Stimulated activated naive CD8-positive, alpha-beta T cell treated with anti-CD3 and anti-CD28 coated beads, Interleukin-15, amount 100 ng/mL, for 72 hours (primary cell): ENCODE measurements at regions not wholly inside any gene's neighbourhood (a gene's known extent, or its start where the extent isn't known, plus 50 kb on each side); places are given as distances from the start of the nearest gene placed in this dataset.

Experiments
- ATAC-seq: fragments of 150-1000 bp; cut with Tn5 transposase; 2 replicates; pipeline ENCODE4 v1.10.0; 2021; ENCODE audit warnings: mild to moderate bottlenecking, moderate library complexity
- DNase-seq, 2 donors: peaks; one replicate each; pipeline ENCODE4 v3.0.0; 2021 to 2022
- H3K27ac Mint-ChIP-seq, 2 donors: one replicate each; pipeline ENCODE4 v1.8.0; 2022; ENCODE audit warnings: mild to moderate bottlenecking in 2 of 2, mixed read lengths in 2 of 2, moderate library complexity in 2 of 2
- H3K27me3 Mint-ChIP-seq: one replicate; pipeline ENCODE4 v1.8.0; 2022; ENCODE audit warnings: mixed read lengths
- H3K4me1 Mint-ChIP-seq: one replicate; pipeline ENCODE4 v1.8.0; 2022; ENCODE audit warnings: mild to moderate bottlenecking, mixed read lengths
- H3K4me3 Mint-ChIP-seq, 2 donors: one replicate each; pipeline ENCODE4 v1.8.0; 2022; ENCODE audit warnings: mild to moderate bottlenecking in 2 of 2, mixed read lengths in 2 of 2, moderate library complexity in 1 of 2
- H3K9me3 Mint-ChIP-seq, 2 donors: one replicate each; pipeline ENCODE4 v1.8.0; 2022; ENCODE audit warnings: mixed read lengths in 2 of 2

DNA sequence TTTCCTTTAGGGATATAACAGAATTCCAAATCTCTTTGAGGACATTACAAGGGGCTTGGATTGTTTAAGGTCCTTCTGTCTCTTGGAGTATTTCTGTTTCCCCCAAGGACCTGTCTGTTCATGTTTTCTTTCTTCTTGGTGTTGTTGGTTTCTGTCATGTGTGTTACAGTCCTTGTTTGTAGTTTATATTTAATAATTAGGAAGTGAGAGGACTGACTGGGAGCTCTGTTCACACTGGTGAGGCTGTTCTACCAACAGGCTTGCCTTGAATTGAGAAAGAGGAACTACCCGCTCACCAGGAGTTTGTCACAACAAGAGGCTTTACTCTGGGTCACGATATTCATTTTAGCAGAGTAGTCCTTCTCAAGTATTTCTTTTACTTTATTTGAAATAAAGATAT, 119.2 kb upstream of the SV2C start:
- H3K4me1 Mint-ChIP-seq: no peaks in the 10 kb centered on the region
- peaks cover 7 to 19% of the 10 kb centered on the region in 2 donors for H3K9me3 Mint-ChIP-seq
- DNase-seq (no peak), ATAC-seq (no peak)
- H3K27me3 Mint-ChIP-seq: peaks cover 15% of the 10 kb centered on the region
- no peak overlapping the region for H3K4me3 Mint-ChIP-seq
- no peak overlapping the region for H3K27ac Mint-ChIP-seq

DNA sequence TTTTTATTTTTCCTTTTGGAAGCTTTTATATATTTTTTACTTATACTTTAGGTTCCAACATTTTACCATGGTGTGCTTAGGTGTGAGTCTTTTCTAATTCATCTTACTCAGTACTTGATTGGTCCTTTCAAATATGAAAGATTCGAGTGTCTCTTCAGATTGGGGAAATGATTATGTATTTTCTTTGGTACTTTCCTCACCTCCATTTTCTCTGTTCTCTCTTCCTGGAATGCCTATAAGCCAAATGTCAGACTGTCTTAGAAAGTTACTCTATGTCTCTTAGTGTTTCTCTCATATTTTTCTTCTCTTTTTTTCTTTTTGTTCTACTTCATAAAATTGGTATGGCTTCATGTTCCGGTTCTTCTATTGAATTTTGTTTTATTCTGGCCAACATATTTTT, 119.6 kb upstream of the SV2C start:
- H3K27me3 Mint-ChIP-seq: peaks cover 18% of the 10 kb centered on the region
- ATAC-seq: no peak
- H3K27ac Mint-ChIP-seq: no peak overlapping the region
- H3K4me1 Mint-ChIP-seq: no peaks in the 10 kb centered on the region
- H3K9me3 Mint-ChIP-seq: peaks cover 5 to 18% of the 10 kb centered on the region in 2 donors
- no peak for DNase-seq
- no peak overlapping the region for H3K4me3 Mint-ChIP-seq

DNA sequence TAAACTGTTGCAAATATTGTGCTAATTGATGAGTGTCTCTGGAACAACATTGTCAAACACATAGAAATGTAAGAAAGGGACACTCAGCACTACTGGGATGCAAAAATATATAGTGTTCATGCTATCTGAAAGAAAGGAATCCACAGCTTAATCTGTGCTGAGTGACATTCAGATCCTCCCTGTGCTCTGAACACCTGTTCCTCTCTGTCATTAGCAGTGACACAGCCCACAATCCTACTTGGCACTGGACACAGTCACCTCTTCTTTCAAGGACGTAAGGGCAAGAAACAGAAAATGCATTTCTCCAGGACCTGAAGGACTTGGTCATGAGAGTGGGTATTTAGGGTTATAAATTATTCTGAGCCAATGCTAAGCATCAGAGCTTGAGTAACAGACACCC, 121.4 kb upstream of the SV2C start:
- ATAC-seq (no peak), DNase-seq (no peak)
- H3K9me3 Mint-ChIP-seq: peaks cover 6 to 10% of the 10 kb centered on the region in 2 donors
- H3K4me3 Mint-ChIP-seq: no peak overlapping the region
- peaks cover 23% of the 10 kb centered on the region for H3K27me3 Mint-ChIP-seq
- no peak overlapping the region for H3K27ac Mint-ChIP-seq
- no peaks in the 10 kb centered on the region for H3K4me1 Mint-ChIP-seq

DNA sequence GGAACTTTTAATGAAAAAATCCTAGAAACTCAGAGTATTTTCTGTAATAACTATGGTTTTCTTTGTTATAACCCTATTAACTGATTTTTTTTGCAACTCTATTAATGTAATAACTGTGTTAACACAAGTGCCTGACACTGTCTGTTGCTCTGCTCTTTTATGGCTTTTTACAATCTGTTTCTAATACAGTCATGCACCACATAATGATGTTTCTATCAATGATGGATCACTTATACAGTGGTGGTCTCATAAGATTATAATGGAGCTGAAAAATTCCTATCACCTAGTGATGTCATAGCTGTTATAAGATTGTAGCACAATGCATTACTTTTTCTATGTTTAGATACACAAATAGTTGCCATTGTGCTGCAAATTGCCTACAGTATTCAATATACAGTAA, 123.1 kb upstream of the SV2C start:
- H3K27ac Mint-ChIP-seq: no peak overlapping the region
- DNase-seq: no peak
- no peak for ATAC-seq
- no peaks in the 10 kb centered on the region for H3K4me1 Mint-ChIP-seq
- H3K9me3 Mint-ChIP-seq: peaks cover 6 to 7% of the 10 kb centered on the region in 2 donors
- H3K4me3 Mint-ChIP-seq: no peak overlapping the region
- H3K27me3 Mint-ChIP-seq: peaks cover 23% of the 10 kb centered on the region

DNA sequence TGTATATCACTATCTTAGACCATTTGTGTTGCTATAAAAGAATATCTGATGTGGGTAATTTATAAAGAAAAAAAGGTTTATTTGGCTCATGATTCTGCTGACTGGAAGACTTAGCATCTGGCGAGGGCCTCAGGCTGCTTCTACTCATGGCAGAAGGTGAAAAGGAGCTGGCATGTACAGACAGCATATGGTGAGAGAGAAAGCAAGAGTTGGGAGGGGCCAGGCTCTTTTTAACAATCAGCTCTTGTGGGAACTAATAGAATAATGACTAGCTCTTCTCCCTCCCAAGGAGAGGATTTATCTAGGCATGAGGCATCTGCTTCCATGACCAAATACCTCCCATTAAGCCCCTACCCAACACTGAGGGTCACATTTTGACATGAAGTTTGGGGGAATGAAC, 130.2 kb upstream of the SV2C start:
- Mint-ChIP-seq H3K27me3 (peaks cover 11% of the 10 kb centered on the region), H3K27ac (no peak overlapping the region), H3K4me1 (no peaks in the 10 kb centered on the region), H3K9me3 (peaks cover 8 to 17% of the 10 kb centered on the region in 2 donors), H3K4me3 (no peak overlapping the region)
- DNase-seq (no peak), ATAC-seq (no peak)

DNA sequence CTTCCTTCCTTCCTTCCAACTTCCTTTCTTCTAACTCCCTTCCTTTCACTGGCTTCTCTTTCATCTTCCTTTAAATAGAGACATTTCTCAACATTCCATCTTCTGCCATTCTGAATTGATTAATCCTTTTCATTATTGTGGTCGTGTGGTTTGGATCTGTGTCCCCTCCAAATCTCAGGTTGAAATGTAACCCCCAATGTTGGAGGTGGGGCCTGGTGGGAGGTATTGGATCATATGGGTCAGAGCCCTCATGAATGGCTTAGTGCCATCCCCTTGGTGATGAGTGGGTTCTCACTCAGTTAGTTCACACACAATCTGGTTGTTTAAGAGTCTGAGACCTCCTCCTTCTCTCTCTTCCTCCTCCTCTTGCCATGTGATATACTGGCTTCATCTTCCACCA, 130.9 kb upstream of the SV2C start:
- ATAC-seq: no peak
- Mint-ChIP-seq H3K4me1 (no peaks in the 10 kb centered on the region), H3K9me3 (peaks cover 8 to 17% of the 10 kb centered on the region in 2 donors), H3K4me3 (no peak overlapping the region), H3K27ac (no peak overlapping the region), H3K27me3 (peaks cover 15% of the 10 kb centered on the region)
- no peak for DNase-seq

DNA sequence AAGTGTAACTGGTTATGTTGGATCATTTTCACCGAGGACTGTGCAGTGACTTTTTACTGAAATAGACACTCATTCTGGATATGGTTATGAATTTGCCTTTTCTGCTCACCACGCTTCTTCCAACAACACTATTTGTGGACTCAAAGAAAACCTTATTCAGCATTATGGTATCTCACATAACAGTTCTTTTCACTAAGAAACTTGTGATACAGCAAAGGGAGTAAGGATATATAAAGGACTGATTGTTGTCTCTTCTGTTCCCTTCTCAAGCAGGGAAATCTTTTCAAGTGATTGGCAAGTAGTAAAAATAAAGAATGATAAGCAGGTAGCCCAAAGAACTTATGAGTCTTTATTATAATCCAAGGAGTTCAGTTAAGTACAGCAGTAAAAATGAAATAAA, 131.5 kb upstream of the SV2C start:
- Mint-ChIP-seq H3K9me3 (peaks cover 8 to 17% of the 10 kb centered on the region in 2 donors), H3K27me3 (peaks cover 17% of the 10 kb centered on the region), H3K27ac (no peak overlapping the region), H3K4me3 (no peak overlapping the region), H3K4me1 (no peaks in the 10 kb centered on the region)
- DNase-seq (no peak), ATAC-seq (no peak)

DNA sequence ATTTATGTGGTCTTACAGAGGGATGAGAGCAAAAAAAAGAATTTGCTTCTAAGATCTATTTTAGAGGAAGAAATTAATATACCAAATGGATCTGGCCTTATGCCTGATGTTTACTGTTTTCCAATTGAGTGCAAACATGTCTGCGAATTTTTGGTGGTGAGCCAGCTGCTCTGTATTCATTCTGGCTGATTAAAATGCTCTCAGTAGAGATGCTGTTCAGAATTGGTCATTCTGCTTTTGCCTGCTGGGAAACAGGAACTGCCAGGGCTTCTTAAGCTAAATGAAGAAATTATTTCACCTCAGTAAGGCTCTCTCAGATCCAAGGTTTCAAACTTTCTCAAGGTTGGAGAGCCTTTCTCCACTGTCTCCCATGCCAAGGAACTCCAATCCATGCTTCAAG, 132.0 kb upstream of the SV2C start:
- no peak for DNase-seq
- Mint-ChIP-seq H3K4me3 (no peak overlapping the region), H3K4me1 (no peaks in the 10 kb centered on the region), H3K27ac (no peak overlapping the region), H3K27me3 (peaks cover 17% of the 10 kb centered on the region), H3K9me3 (peaks cover 8 to 17% of the 10 kb centered on the region in 2 donors)
- no peak for ATAC-seq

DNA sequence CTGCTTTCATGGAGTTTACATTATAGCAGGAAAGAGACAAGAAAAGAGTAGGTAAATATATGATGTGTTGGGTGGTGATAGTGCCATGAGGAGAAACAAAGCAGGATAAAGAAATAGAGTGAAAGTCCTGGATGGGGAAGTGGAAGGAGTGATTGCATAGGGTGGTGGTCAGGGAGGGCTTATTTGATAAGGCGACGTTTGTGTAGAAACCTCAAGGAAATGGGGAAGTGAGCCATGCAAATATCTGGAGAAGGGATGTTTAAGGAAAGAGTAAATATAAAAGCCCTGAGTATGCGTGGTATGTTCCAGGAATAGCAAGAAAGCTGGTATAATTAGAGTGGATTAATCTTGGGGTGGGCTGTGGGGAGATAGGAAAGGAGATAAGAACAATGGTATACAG, 134.7 kb upstream of the SV2C start:
- H3K4me1 Mint-ChIP-seq: no peaks in the 10 kb centered on the region
- peaks cover 8 to 17% of the 10 kb centered on the region in 2 donors for H3K9me3 Mint-ChIP-seq
- no peak for ATAC-seq
- no peak overlapping the region for H3K4me3 Mint-ChIP-seq
- H3K27me3 Mint-ChIP-seq: peaks cover 17% of the 10 kb centered on the region
- no peak overlapping the region for H3K27ac Mint-ChIP-seq
- no peak for DNase-seq

DNA sequence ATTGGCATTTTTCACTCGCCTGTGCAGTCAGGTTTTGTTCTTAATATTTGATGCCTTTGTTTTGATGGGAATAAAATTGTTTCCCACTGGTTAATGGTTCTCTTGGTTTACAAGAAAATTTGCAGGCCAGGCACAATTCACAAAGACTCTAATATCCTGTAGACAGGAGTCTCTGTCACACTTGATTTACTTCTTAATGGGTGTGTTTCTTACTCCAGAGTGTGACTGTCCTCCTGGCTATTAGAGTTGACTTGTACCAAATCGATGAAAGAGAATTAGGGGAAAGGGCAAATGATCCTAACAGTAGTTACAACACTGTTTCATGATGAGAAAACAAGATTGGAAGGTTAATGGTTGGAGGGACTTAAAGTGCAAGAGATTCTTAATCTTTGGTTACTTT, 142.8 kb upstream of the SV2C start:
- Mint-ChIP-seq H3K4me3 (no peak overlapping the region), H3K27me3 (no peaks in the 10 kb centered on the region), H3K4me1 (no peaks in the 10 kb centered on the region), H3K9me3 (no peaks in the 10 kb centered on the region), H3K27ac (no peak overlapping the region)
- DNase-seq (no peak), ATAC-seq (no peak)

DNA sequence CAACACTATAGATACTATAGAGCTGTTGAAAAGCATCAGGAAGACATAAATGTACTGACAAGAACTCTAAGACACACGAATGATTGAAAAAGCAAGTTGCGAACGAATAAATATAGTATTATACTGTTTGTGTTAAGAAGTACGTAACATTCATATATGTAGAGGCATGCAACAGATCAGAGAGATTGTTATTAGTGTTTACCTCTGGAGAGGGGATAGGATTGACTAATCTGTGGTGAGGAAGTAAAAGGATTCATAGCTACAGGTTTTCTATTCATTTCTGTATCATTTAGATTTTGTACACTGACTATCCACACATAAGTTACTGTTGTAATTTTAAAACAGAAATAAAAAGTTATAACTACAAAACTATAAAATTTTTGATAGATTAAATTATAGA, 147.6 kb upstream of the SV2C start:
- H3K9me3 Mint-ChIP-seq: no peaks in the 10 kb centered on the region
- DNase-seq (no peak), ATAC-seq (no peak)
- H3K4me3 Mint-ChIP-seq: no peak overlapping the region
- H3K27me3 Mint-ChIP-seq: peaks cover 21% of the 10 kb centered on the region
- H3K4me1 Mint-ChIP-seq: no peaks in the 10 kb centered on the region
- H3K27ac Mint-ChIP-seq: no peak overlapping the region

DNA sequence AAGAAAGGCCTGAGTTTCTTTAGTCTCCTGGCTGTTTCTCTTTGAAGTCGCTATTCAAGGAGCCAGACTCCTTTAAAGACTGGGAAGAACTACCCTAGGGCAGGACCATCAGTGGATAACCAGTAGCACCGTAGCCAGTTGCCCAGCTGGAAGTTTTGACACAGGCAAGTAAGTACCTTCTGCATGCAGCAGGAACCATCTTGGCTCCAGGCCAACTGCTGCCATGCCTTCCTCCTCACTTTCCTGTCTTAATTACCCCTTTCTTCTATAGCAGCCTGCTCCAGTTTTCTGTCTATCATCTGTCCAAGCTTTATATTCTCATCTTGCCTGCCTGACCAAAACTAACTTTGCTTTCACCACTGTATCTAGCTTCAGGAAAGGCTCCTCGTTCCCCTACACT, 149.7 kb upstream of the SV2C start:
- DNase-seq: no peak
- no peaks in the 10 kb centered on the region for H3K9me3 Mint-ChIP-seq
- no peak overlapping the region for H3K4me3 Mint-ChIP-seq
- ATAC-seq: no peak
- peaks cover 37% of the 10 kb centered on the region for H3K27me3 Mint-ChIP-seq
- no peak overlapping the region for H3K27ac Mint-ChIP-seq
- no peaks in the 10 kb centered on the region for H3K4me1 Mint-ChIP-seq

DNA sequence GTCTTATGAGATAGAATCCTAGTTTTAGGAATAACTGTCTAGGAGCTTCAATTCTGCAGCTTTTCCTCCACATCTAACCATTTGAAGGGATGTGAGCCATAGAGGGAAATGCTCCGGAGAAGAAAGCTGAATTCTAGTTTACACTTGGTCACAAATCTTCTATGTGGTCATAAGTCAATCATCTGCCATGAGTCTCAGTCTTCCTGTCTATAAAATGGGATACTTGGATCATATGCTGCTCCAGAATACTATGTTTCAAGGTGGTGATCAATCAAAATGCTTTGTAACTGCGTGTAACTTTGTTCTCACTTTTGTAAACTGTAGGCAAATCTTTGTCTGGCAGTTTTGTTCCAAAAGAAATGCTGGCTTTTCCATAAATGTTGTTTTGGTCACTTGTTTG, 152.0 kb upstream of the SV2C start:
- H3K27ac Mint-ChIP-seq: no peak overlapping the region
- ATAC-seq (no peak), DNase-seq (no peak)
- no peaks in the 10 kb centered on the region for H3K9me3 Mint-ChIP-seq
- H3K4me1 Mint-ChIP-seq: no peaks in the 10 kb centered on the region
- H3K4me3 Mint-ChIP-seq: no peak overlapping the region
- H3K27me3 Mint-ChIP-seq: peaks cover 37% of the 10 kb centered on the region

DNA sequence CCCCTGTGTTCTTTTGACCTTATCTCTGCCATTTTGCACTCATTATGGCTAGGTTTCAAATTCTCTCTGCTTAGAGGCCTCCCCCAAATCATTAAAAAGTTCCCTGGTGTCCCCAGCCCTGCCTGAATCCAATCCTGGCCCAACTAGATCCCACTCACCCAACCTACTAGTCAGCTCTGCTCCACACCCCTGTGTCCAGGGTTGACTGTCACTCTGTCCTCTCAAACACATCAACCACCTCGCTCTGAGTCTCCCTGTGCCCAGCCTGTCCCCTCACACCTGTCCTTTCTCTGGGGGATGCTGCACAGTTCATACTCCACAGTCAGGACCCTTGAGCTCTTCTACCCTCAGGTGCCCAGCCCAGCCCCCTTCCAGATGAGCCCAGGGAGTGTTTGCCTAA, 154.2 kb upstream of the SV2C start:
- no peak for ATAC-seq
- no peak overlapping the region for H3K27ac Mint-ChIP-seq

DNA sequence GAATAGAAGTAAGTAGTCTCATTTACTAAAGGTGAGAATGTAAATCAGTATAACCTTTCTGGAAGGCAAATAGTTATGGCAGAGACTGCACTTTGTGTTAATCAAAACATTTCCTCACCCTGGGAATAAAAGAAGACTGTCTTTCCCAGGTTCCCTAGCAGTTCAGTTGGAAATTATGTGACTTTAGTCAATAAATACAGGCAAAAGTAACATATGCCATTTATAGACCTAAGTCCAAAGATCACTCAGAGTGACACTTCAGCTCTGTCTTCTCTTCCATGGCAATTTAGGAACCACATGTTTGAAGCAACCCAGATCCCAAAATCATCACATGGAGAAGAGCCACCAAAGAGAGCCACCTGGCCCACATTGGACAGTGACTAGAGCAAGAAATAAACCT, 160.7 kb upstream of the SV2C start:
- DNase-seq (no peak), ATAC-seq (no peak)
- no peak overlapping the region for H3K4me3 Mint-ChIP-seq
- peaks cover 10% of the 10 kb centered on the region for H3K27me3 Mint-ChIP-seq
- H3K27ac Mint-ChIP-seq: no peak overlapping the region
- no peaks in the 10 kb centered on the region for H3K9me3 Mint-ChIP-seq
- no peaks in the 10 kb centered on the region for H3K4me1 Mint-ChIP-seq

More for the DNA sequence above, 154.2 kb upstream of the SV2C start:
- H3K27me3 Mint-ChIP-seq: peaks cover 37% of the 10 kb centered on the region
- H3K4me3 Mint-ChIP-seq: no peak overlapping the region
- DNase-seq: no peak
- H3K4me1 Mint-ChIP-seq: no peaks in the 10 kb centered on the region
- no peaks in the 10 kb centered on the region for H3K9me3 Mint-ChIP-seq

DNA sequence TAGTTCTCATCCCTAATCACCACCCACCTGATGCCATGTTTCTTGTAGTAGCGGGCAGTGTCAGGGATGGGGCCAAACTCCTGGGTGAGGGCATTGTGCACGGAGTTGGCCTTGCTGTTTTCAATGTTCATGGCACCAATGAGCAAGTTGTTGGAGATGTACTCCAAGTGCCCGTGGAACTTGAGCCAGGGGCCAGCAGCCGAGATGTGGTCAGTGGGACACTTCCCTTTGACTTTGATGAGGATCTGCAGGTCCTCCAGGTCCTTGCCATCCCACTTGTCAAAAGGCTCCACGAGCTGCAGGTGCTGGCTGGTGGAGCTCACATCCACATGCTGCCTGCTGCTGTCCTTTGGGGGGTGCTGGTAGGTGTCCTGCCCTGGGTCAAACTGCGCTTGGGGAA, 162.2 kb upstream of the SV2C start:
- ATAC-seq (no peak), DNase-seq (no peak)
- H3K4me1 Mint-ChIP-seq: no peaks in the 10 kb centered on the region
- peaks cover 25% of the 10 kb centered on the region for H3K27me3 Mint-ChIP-seq
- H3K9me3 Mint-ChIP-seq: no peaks in the 10 kb centered on the region
- no peak overlapping the region for H3K27ac Mint-ChIP-seq
- no peak overlapping the region for H3K4me3 Mint-ChIP-seq

DNA sequence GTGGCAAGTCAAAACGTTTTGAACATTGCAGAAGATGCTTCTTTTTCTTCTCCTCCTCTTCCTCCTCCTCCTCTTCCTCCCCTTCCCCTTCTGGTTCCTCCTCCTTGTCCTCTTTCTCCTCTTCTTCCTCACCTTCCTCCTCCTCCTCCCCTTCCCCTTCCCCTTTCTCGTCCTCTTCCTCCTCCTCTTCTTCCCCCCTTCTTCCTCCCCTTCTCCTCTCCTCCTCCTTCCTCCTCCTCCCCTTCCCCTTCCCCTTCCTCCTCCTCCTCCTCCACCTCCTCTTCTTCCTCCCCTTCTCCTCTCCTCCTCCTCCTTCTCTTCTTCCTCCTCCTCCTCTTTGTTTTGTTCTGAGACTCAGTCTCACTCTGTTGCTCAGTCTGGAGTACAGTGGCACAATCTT, 167.0 kb upstream of the SV2C start:
- no peak for ATAC-seq
- Mint-ChIP-seq H3K4me1 (no peaks in the 10 kb centered on the region), H3K9me3 (no peaks in the 10 kb centered on the region), H3K4me3 (no peak overlapping the region), H3K27me3 (peaks cover 19% of the 10 kb centered on the region), H3K27ac (no peak overlapping the region)
- no peak for DNase-seq

DNA sequence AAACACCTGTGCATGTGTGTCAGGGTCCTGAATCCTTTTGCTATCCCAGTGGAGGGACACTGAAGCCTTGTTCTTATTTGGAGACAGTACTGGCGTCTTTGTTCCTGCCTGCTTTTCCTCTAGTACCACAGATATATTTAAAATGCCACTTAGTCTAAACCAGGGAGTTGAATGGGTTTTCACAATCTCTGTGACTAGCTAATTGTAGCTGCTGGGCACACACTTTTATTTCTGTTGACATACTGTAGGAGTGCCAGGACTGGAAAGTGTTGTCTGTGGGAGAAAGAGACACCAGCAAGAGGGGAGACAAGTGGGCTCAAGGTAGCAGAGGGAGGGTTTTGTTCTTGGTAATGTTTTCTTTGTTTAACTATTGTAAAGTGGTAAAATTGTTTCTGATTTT, 174.0 kb upstream of the SV2C start:
- ATAC-seq (no peak), DNase-seq (no peak)
- Mint-ChIP-seq H3K9me3 (no peaks in the 10 kb centered on the region), H3K4me3 (no peak overlapping the region), H3K4me1 (no peaks in the 10 kb centered on the region), H3K27me3 (peaks cover 22% of the 10 kb centered on the region), H3K27ac (no peak overlapping the region)
